ENCODE measurements at regions not wholly inside any gene's neighbourhood (a gene's known extent, or its start where the extent isn't known, plus 50 kb on each side); places are given as distances from the start of the nearest gene placed in this dataset.
A peak's percentile ranks its signal among the peaks of the same experiment; 100 is the strongest.

DNA sequence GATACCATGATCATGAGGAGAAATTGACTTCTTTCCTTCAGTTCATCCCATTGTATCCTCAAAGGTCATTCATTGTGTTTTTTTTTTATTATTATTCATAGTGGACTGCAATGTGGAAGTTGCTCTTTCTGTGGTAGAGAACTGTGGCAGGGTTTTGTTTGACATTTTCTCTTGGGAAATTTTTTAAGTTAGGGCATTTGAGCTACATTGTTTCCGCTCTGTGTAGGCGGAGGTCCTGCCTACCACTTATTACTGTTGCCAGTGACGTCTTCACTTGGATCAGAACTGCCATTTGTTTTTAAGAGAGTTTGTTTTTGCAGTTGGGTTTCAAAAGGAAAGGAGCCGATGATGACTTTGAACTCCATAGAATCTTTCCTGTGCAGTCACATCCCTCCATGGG, 287.4 kb upstream of the FMN2 start:
- Histone ChIP-seq H3K4me3 (no peak overlapping the region), H3K36me3 (replicated peaks in 1 of 2; ENCODE audit: insufficient read depth in 1 of 2, low read depth in 2 of 2) (no peaks in the 10 kb centered on the region), H3K27ac (no peak overlapping the region), H3K4me1 (peaks cover 6% of the 10 kb centered on the region), H3K9me3 (no peaks in the 10 kb centered on the region), H3K27me3 (no peaks in the 10 kb centered on the region)
- ATAC-seq (no peak), DNase-seq (no peak)
- intact Hi-C loops (cut with DNase I), result no loop called here
- WGBS, 2 donors, result 86 to 93% methylated on average over 4 of the region's 4 CpGs
- no peak for TF ChIP-seq POLR2A (IDR thresholded peaks at IDR 0.05)
- TF ChIP-seq, protein P1, sequence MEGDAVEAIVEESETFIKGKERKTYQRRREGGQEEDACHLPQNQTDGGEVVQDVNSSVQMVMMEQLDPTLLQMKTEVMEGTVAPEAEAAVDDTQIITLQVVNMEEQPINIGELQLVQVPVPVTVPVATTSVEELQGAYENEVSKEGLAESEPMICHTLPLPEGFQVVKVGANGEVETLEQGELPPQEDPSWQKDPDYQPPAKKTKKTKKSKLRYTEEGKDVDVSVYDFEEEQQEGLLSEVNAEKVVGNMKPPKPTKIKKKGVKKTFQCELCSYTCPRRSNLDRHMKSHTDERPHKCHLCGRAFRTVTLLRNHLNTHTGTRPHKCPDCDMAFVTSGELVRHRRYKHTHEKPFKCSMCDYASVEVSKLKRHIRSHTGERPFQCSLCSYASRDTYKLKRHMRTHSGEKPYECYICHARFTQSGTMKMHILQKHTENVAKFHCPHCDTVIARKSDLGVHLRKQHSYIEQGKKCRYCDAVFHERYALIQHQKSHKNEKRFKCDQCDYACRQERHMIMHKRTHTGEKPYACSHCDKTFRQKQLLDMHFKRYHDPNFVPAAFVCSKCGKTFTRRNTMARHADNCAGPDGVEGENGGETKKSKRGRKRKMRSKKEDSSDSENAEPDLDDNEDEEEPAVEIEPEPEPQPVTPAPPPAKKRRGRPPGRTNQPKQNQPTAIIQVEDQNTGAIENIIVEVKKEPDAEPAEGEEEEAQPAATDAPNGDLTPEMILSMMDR (IDR thresholded peaks at IDR 0.05), result no peak

DNA sequence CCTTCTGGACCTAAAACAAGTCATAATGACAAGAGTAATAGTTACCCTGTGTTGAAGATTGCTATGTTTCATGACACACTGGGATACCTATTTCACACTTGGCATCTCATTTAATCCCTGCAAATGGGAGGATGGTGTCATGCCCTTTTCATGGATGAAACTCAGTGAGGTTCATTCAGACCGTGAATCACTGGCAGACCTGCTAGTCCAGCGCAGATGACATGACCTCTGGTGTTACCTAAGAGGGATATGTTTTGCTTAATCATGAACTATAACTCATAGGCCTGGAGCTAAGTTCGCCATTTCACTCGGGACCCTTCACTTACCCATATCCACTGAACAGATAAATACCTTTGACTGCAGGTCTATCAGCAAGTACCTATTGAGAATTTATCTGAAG, 286.6 kb upstream of the FMN2 start:
- H3K4me1 ChIP-seq, result peaks cover 6% of the 10 kb centered on the region
- no peak for ATAC-seq
- 85 to 91% methylated on average over 4 of the region's 4 CpGs for WGBS, 2 donors
- H3K27ac ChIP-seq, result no peak overlapping the region
- H3K9me3 ChIP-seq, result no peaks in the 10 kb centered on the region
- H3K4me3 ChIP-seq, result no peak overlapping the region
- DNase-seq, result no peak
- H3K27me3 ChIP-seq, result no peaks in the 10 kb centered on the region
- H3K36me3 ChIP-seq (replicated peaks in 1 of 2; ENCODE audit: insufficient read depth in 1 of 2, low read depth in 2 of 2), result no peaks in the 10 kb centered on the region
- TF ChIP-seq, protein P1 (IDR thresholded peaks at IDR 0.05), result no peak
- no peak for TF ChIP-seq POLR2A (IDR thresholded peaks at IDR 0.05)
- intact Hi-C loops (cut with DNase I), result no loop called here

DNA sequence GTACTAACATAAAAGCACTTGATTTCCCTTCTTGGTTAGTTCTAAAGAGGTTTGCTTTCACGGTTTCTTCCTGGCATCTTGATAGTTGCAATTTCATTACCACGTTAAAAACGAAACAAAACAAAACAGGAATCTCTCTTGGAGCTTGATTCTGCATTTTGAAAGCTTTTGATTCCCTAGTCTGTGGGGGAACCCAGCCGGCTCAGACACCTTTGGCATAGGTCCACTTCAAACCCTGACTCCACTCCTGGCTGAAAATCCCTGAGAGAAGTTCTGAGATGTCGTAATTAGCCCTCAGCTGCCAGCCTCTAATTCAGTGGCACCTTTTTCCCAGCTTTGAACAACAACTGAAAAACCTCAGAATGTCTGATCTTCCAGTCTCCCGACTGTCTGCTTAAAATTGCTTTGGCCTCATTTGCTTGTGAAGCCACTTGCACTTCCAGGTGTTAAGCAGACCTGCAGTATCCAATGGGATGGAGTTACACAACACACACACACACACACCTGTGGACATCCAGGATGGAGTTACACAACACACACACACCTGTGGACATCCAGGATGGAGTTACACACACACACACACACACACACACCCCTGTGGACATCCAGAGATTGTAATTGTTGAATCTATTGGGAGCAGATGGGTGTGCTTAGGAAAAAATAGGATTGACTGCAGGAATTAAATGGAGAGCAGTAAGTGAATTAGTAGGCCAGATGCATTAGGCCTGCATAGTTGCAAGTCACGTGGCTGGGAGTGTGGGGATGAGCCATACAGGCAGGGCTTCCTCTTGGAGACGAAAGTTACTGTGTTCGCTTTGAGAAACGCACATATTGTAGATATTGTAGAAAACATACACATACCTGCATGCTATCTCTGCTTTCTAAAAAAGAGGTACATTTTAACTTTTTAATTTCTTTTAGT, 285.6 kb upstream of the FMN2 start:
- peak in 3 of 4 donors; percentile 16 to 30 (median 27) for DNase-seq
- no peaks in the 10 kb centered on the region for H3K27me3 ChIP-seq
- TF ChIP-seq, protein P1 (IDR thresholded peaks at IDR 0.05), result no peak
- TF ChIP-seq POLR2A (IDR thresholded peaks at IDR 0.05), result no peak
- ATAC-seq, result peak; percentile 40
- WGBS, 2 donors, result 52 to 55% methylated on average over 10 of the region's 10 CpGs
- no peaks in the 10 kb centered on the region for H3K9me3 ChIP-seq
- H3K4me1 ChIP-seq, result peaks cover 4% of the 10 kb centered on the region
- H3K36me3 ChIP-seq (replicated peaks in 1 of 2; ENCODE audit: insufficient read depth in 1 of 2, low read depth in 2 of 2), result no peaks in the 10 kb centered on the region
- intact Hi-C loops (cut with DNase I), result no loop called here
- H3K27ac ChIP-seq, result no peak overlapping the region
- no peak overlapping the region for H3K4me3 ChIP-seq

DNA sequence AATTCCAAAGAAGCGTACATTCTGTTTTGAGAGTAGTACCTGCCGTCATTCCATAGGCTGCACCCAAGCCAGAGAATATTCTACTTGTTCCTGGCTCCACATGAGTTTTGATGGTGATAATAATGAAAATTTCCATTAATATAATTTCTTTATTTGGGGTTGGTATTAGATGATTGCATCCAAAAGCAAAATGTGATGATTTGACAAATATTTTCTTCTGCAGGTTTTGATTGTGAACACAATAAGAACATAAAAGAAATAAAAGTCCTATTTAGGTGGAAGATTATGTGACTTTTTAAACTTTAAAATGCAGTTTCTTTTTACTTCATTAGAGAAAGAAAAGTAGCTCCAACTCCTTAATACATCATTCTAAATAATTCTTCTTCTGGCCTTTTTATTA, 284.8 kb upstream of the FMN2 start:
- Histone ChIP-seq H3K27ac (no peak overlapping the region), H3K36me3 (replicated peaks in 1 of 2; ENCODE audit: insufficient read depth in 1 of 2, low read depth in 2 of 2) (no peaks in the 10 kb centered on the region), H3K27me3 (no peaks in the 10 kb centered on the region), H3K4me3 (no peak overlapping the region), H3K9me3 (no peaks in the 10 kb centered on the region), H3K4me1 (no peaks in the 10 kb centered on the region)
- DNase-seq, result no peak
- WGBS, 2 donors, result 95 to 98% methylated on average over 2 of the region's 2 CpGs
- TF ChIP-seq POLR2A (IDR thresholded peaks at IDR 0.05), result no peak
- TF ChIP-seq, protein P1 (IDR thresholded peaks at IDR 0.05), result no peak
- intact Hi-C loops (cut with DNase I), result no loop called here
- ATAC-seq, result no peak

DNA sequence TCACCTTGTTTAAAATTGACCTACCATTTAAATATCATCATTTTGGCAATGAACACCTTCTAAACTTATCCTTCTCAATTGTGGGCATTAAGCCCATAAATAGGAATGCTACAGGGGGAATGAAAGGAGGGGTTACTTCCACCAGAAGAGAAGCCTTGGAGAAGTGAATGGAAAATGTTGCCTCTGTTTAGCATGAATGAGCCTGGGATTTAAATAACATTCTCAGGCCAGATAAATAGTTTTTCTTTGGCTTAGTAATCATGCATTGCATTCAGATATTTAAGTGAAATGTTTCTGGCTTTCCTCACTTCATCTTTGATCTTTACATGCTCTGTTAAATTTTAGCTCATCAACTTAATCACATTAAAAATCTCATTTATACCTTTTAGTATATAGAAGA, 284.3 kb upstream of the FMN2 start:
- Histone ChIP-seq H3K27ac (no peak overlapping the region), H3K27me3 (no peaks in the 10 kb centered on the region), H3K4me1 (no peaks in the 10 kb centered on the region), H3K9me3 (no peaks in the 10 kb centered on the region), H3K4me3 (no peak overlapping the region), H3K36me3 (replicated peaks in 1 of 2; ENCODE audit: insufficient read depth in 1 of 2, low read depth in 2 of 2) (no peaks in the 10 kb centered on the region)
- TF ChIP-seq, protein P1 (IDR thresholded peaks at IDR 0.05), result no peak
- TF ChIP-seq POLR2A (IDR thresholded peaks at IDR 0.05), result no peak
- DNase-seq (no peak), ATAC-seq (no peak)
- intact Hi-C loops (cut with DNase I), result no loop called here
